ENCODE measurements at regions not wholly inside any gene's neighbourhood (a gene's known extent, or its start where the extent isn't known, plus 50 kb on each side); places are given as distances from the start of the nearest gene placed in this dataset.

DNA sequence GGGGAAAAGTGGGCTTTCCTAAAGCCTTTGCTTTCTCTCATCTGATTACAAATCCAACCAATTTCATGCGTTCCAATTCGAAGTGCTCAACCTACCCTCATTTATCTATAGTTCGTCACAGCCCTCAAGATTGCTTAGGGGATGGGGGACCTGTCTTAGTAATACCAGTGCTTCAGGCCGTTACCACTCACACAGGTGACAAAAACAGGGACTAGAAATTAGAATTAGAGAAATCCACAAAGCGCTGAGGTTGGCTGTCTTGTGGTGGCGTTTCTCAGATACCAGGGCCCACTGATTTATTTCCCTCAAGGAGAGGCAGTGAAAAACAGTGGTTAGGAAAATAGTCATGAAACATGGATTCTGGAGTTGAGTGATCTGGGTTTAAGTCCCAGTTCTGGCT is 121.6 kb upstream of the SPACA1 start:
- no peak for TF ChIP-seq ZFX (IDR thresholded peaks at IDR 0.05)
- TF ChIP-seq, protein P1, sequence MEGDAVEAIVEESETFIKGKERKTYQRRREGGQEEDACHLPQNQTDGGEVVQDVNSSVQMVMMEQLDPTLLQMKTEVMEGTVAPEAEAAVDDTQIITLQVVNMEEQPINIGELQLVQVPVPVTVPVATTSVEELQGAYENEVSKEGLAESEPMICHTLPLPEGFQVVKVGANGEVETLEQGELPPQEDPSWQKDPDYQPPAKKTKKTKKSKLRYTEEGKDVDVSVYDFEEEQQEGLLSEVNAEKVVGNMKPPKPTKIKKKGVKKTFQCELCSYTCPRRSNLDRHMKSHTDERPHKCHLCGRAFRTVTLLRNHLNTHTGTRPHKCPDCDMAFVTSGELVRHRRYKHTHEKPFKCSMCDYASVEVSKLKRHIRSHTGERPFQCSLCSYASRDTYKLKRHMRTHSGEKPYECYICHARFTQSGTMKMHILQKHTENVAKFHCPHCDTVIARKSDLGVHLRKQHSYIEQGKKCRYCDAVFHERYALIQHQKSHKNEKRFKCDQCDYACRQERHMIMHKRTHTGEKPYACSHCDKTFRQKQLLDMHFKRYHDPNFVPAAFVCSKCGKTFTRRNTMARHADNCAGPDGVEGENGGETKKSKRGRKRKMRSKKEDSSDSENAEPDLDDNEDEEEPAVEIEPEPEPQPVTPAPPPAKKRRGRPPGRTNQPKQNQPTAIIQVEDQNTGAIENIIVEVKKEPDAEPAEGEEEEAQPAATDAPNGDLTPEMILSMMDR (conservative IDR thresholded peaks at IDR 0.05) = no peak
- no peak overlapping the region for H3K27ac ChIP-seq

- TF ChIP-seq, protein P1 (conservative IDR thresholded peaks at IDR 0.05) = no peak
- no peak for TF ChIP-seq ZFX (IDR thresholded peaks at IDR 0.05)
- H3K27ac ChIP-seq = no peak overlapping the region
Observed at GRCh38 chr6:87925373-87926060, 122.1 kb upstream of the SPACA1 start.

- TF ChIP-seq ZFX (IDR thresholded peaks at IDR 0.05) = no peak
- TF ChIP-seq, protein P1 (conservative IDR thresholded peaks at IDR 0.05) = no peak
- no peak overlapping the region for H3K27ac ChIP-seq
Observed at GRCh38 chr6:87923389-87924050, 124.1 kb upstream of the SPACA1 start.

GRCh38 chr6:87922947-87923330 is 124.7 kb upstream of the SPACA1 start:
- H3K27ac ChIP-seq = no peak overlapping the region
- no peak for TF ChIP-seq ZFX (IDR thresholded peaks at IDR 0.05)
- TF ChIP-seq, protein P1 (conservative IDR thresholded peaks at IDR 0.05) = no peak

DNA sequence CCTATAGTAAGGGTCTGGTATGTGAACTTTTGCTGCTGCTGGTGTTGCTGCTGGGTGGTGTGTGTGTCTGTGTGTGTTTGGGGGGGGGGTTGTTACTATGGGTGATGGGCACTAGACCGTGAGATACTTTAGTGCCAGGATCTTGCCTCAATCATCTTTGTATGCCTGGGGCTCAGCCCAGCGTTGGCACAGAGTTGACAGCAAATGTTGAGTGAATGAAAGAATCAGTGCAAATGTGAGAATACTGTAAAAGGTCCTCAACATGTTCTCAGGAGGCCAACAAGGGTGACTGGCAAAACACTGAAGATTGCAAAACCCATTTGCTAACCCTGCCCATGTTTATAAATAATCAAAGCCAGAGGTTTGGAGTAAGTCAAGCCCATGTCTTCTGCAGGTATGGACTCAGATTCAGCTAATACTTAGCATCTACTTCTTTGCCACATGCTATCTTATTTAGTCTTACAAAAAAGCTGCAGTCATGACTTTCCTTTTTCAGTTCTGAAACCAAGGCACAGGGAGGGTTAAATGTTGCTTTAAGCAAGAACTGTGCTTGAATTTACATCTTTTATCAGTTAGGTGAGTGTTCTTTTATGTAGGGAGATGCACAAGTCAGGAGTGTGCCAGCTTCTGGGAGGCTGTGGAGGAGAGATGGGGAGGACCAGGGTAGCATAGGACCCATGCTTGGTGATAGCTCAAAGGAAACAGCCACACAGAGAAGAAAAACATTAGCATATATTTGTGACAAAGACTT is 125.3 kb upstream of the SPACA1 start:
- no peak overlapping the region for H3K27ac ChIP-seq
- TF ChIP-seq, protein P1 (conservative IDR thresholded peaks at IDR 0.05) = no peak
- no peak for TF ChIP-seq ZFX (IDR thresholded peaks at IDR 0.05)

DNA sequence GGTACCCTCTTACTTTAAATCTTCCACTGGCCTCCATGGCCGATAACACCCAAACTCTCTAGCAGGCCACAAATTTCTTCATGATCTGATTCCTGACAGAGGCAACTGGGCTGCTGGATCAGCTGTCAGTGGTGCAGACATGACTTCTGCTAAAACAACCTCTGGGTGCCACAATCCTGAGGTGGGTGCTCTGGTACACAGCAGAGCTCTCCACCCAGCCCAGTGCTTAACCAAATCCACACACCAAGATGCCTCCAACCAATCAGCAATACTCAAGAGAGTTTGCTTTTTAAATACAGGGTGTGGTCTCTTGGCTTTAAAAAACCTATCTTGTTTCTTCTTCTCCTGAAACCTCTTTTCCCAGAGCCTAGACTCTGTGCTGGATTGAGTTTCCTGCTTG is 126.6 kb upstream of the SPACA1 start:
- H3K27ac ChIP-seq = no peak overlapping the region
- TF ChIP-seq, protein P1 (conservative IDR thresholded peaks at IDR 0.05) = no peak
- TF ChIP-seq ZFX (IDR thresholded peaks at IDR 0.05) = no peak

DNA sequence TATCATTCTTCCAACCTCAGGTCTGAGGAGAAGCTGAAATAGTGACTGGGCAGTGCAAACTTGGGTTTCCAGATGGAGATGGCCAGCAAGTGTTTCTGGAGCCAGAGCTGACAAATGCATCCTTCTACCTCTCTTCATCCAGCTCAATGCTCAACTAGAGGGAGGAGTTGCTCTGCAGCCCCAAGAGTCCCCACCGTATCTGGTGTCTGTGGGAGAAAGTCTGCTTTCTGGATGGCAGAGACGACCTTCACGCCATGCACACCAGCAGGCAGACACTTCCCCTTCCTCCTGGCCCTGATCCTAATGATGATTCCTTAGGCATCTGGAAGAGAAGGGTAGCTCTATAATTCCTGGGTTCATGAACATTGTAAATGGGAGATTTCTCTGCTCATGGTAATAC is 127.4 kb upstream of the SPACA1 start:
- TF ChIP-seq, protein P1 (conservative IDR thresholded peaks at IDR 0.05) = no peak
- no peak for TF ChIP-seq ZFX (IDR thresholded peaks at IDR 0.05)
- H3K27ac ChIP-seq = no peak overlapping the region
